PC-3 (cell line): ENCODE measurements at regions not wholly inside any gene's neighbourhood (a gene's known extent, or its start where the extent isn't known, plus 50 kb on each side); places are given as distances from the start of the nearest gene placed in this dataset.

Experiments used
- ATAC-seq: fragments of 200-7000 bp; cut with Tn5 transposase; 2 replicates; pipeline ENCODE4 v1.9.1; 2020; ENCODE audit warnings: mild to moderate bottlenecking, moderate library complexity
- BruUV-seq: library from RNA; stranded (reverse); fragments of 400-500 nt; replicated peaks from 2 replicates; lab custom pipeline; 2021; lab: Mats Ljungman, UMichigan
- CTCF ChIA-PET: fragments of 300-600 bp; sonication (Branson Sonifier 250); formaldehyde crosslinking; loops from one replicate; lab custom pipeline; 2022; ENCODE audit warnings: antibody characterized with exemption; lab: Charles Lee
- POLR2A ChIA-PET: fragments of 300-600 bp; sonication (Branson Sonifier 250); formaldehyde crosslinking; loops from one replicate; lab custom pipeline; 2022; ENCODE audit warnings: antibody characterized with exemption; ENCODE audit not compliant: unreplicated experiment; lab: Charles Lee
- DNase-seq: peaks from one replicate; pipeline ENCODE4 v3.0.0-alpha.2; 2015
- H2AFZ ChIP-seq: fragments of 300-600 bp; sonication (generic); 2 replicates; pipeline ENCODE4 v1.6.0; 2016; ENCODE audit warnings: antibody characterized with exemption, low read length
- H3F3A ChIP-seq: fragments of 300-600 bp; sonication (generic); one replicate; pipeline ENCODE4 v1.6.0; 2017; ENCODE audit warnings: antibody characterized with exemption, low read length, control low read depth, mild to moderate bottlenecking; ENCODE audit not compliant: unreplicated experiment
- H3K27ac ChIP-seq: fragments of 300-600 bp; sonication (generic); 2 replicates; pipeline ENCODE4 v1.5.1; 2016; ENCODE audit warnings: mild to moderate bottlenecking, low read length
- H3K27me3 ChIP-seq: fragments of 300-600 bp; sonication (generic); 2 replicates; pipeline ENCODE4 v1.6.1; 2016; ENCODE audit warnings: low read length, mixed read lengths
- H3K36me3 ChIP-seq: fragments of 300-600 bp; sonication (generic); 2 replicates; pipeline ENCODE4 v1.6.1; 2016; ENCODE audit warnings: low read depth, mixed run types, low read length, mixed read lengths
- H3K4me1 ChIP-seq: fragments of 300-600 bp; sonication (generic); 2 replicates; pipeline ENCODE4 v1.5.1; 2016; ENCODE audit warnings: low read length; ENCODE audit not compliant: insufficient read depth
- H3K4me2 ChIP-seq: fragments of 300-600 bp; sonication (generic); 2 replicates; pipeline ENCODE4 v1.6.0; 2016; ENCODE audit warnings: low read length
- H3K4me3 ChIP-seq: fragments of 300-600 bp; sonication (generic); 2 replicates; pipeline ENCODE4 v1.5.1; 2016; ENCODE audit warnings: mild to moderate bottlenecking, low read length, mixed read lengths
- H3K79me2 ChIP-seq: fragments of 300-600 bp; sonication (generic); 2 replicates; pipeline ENCODE4 v1.6.1; 2017; ENCODE audit warnings: low read length, mixed read lengths
- H3K9ac ChIP-seq: fragments of 300-600 bp; sonication (generic); 2 replicates; pipeline ENCODE4 v1.6.0; 2016; ENCODE audit warnings: mild to moderate bottlenecking, low read length
- H3K9me2 ChIP-seq: fragments of 300-600 bp; sonication (generic); replicated peaks from 2 replicates; pipeline ENCODE4 v1.6.1; 2016; ENCODE audit warnings: mixed run types, low read length, mixed read lengths
- H3K9me3 ChIP-seq: fragments of 300-600 bp; sonication (generic); 2 replicates; pipeline ENCODE4 v1.6.1; 2016; ENCODE audit warnings: low read length, mixed read lengths
- H4K20me1 ChIP-seq: fragments of 300-600 bp; sonication (generic); 2 replicates; pipeline ENCODE4 v1.6.1; 2016; ENCODE audit warnings: low read length, mixed read lengths
- EZH2 ChIP-seq: fragments of 300-600 bp; sonication (generic); IDR thresholded peaks from one replicate; pipeline ENCODE4 v1.6.1; 2017; ENCODE audit warnings: antibody characterized with exemption, mild to moderate bottlenecking, low read length; ENCODE audit not compliant: unreplicated experiment
- EZH2phosphoT487 ChIP-seq: fragments of 300-600 bp; sonication (generic); IDR thresholded peaks from 2 replicates; pipeline ENCODE4 v1.6.1; 2018; ENCODE audit warnings: mild to moderate bottlenecking, antibody characterized with exemption, low read length, borderline replicate concordance
- intact Hi-C: fragments of 100-400 bp; cut with micrococcal nuclease; formaldehyde crosslinking; loops from 2 replicates; pipeline ENCODE4 v1.9.0; 2023
- TF ChIP-seq, protein P1 (sequence below): fragments of 300-600 bp; sonication (generic); conservative IDR thresholded peaks from 2 replicates; pipeline ENCODE4 v1.5.1; 2017; ENCODE audit warnings: antibody characterized with exemption, low read depth, mild to moderate bottlenecking, low read length

DNA sequence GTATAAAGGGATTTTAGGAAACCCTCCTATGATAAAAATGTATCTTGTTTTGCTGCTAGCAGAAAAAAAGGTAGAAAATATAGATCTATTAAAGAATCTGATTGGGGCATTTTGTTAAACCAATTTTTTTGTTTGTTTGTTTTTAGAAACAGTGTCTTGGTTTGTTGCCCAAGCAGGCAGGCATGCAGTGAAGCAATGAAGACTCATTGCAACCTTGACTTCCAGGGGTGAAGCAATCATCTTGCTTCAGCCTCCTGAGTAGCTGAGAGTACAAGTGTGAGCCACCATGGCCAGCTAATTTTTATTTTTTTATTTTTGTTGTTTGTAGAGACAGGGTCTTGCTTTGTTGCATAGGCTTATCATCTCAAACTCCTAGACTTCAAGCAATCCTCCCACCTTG lies 755.8 kb upstream of the EDIL3 start:
- Histone ChIP-seq H3K4me1 (no peaks in the 10 kb centered on the region), H3F3A (no peaks in the 10 kb centered on the region), H3K79me2 (no peaks in the 10 kb centered on the region), H3K9ac (no peak overlapping the region), H3K9me3 (no peaks in the 10 kb centered on the region), H3K27me3 (peaks cover 5% of the 10 kb centered on the region; the same call in 1 of the 2 replicates), H3K36me3 (no peaks in the 10 kb centered on the region), H3K27ac (no peak overlapping the region), H3K4me2 (no peak overlapping the region), H4K20me1 (no peaks in the 10 kb centered on the region), H3K9me2 (no peaks in the 10 kb centered on the region), H2AFZ (no peak overlapping the region), H3K4me3 (no peak overlapping the region)
- TF ChIP-seq EZH2 (no peak), EZH2phosphoT487 (no peak)
- TF ChIP-seq, protein P1, sequence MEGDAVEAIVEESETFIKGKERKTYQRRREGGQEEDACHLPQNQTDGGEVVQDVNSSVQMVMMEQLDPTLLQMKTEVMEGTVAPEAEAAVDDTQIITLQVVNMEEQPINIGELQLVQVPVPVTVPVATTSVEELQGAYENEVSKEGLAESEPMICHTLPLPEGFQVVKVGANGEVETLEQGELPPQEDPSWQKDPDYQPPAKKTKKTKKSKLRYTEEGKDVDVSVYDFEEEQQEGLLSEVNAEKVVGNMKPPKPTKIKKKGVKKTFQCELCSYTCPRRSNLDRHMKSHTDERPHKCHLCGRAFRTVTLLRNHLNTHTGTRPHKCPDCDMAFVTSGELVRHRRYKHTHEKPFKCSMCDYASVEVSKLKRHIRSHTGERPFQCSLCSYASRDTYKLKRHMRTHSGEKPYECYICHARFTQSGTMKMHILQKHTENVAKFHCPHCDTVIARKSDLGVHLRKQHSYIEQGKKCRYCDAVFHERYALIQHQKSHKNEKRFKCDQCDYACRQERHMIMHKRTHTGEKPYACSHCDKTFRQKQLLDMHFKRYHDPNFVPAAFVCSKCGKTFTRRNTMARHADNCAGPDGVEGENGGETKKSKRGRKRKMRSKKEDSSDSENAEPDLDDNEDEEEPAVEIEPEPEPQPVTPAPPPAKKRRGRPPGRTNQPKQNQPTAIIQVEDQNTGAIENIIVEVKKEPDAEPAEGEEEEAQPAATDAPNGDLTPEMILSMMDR, result no peak
- intact Hi-C loops, result no loop called here
- ChIA-PET POLR2A (no interaction called here), CTCF (no interaction called here)
- BruUV-seq, result no TSS peak
- DNase-seq, result no peak
- no peak for ATAC-seq

GRCh38 chr5:85143138-85143537 lies 758.5 kb upstream of the EDIL3 start:
- TF ChIP-seq EZH2, result no peak
- TF ChIP-seq EZH2phosphoT487, result no peak
- TF ChIP-seq, protein P1, result no peak
- no peaks in the 10 kb centered on the region for H3K79me2 ChIP-seq
- no peak for DNase-seq
- no peaks in the 10 kb centered on the region for H3K4me1 ChIP-seq
- no peak for ATAC-seq
- no peak overlapping the region for H3K27ac ChIP-seq
- no peak overlapping the region for H3K9ac ChIP-seq
- intact Hi-C loops, result no loop called here
- no peak overlapping the region for H3K4me3 ChIP-seq
- H3K9me2 ChIP-seq, result no peaks in the 10 kb centered on the region
- H2AFZ ChIP-seq, result no peak overlapping the region
- H3K27me3 ChIP-seq, result peaks cover 13% of the 10 kb centered on the region; the same call in 1 of the 2 replicates
- no peaks in the 10 kb centered on the region for H4K20me1 ChIP-seq
- POLR2A ChIA-PET, result no interaction called here
- H3K36me3 ChIP-seq, result no peaks in the 10 kb centered on the region
- no peak overlapping the region for H3K4me2 ChIP-seq
- no peaks in the 10 kb centered on the region for H3F3A ChIP-seq
- CTCF ChIA-PET, result no interaction called here
- no peaks in the 10 kb centered on the region for H3K9me3 ChIP-seq
- no TSS peak for BruUV-seq

DNA sequence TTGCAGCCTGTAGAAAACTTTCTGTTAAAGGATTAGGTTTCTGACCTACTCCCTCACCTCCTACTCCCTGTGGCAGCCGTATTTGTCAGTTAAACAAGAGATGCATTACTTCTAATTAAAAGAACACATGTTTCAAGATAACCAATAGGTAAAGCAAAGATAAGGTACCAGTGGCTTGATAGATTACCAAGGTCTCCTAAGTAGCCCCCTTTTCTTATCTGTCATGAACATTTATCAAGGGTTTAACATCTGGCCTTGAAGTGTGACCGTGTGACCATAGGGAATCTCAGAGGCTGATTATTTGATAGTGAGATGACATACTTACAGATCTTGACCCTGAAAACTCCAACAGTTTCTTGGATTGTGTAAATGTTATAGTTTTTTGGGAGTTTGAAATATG lies 764.0 kb upstream of the EDIL3 start:
- no peaks in the 10 kb centered on the region for H3K9me2 ChIP-seq
- no peaks in the 10 kb centered on the region for H4K20me1 ChIP-seq
- H3K4me3 ChIP-seq, result no peak overlapping the region
- H2AFZ ChIP-seq, result no peak overlapping the region
- no peaks in the 10 kb centered on the region for H3K79me2 ChIP-seq
- ATAC-seq (no peak), DNase-seq (no peak)
- POLR2A ChIA-PET, result no interaction called here
- H3K9ac ChIP-seq, result no peak overlapping the region
- H3F3A ChIP-seq, result no peaks in the 10 kb centered on the region
- H3K27ac ChIP-seq, result no peak overlapping the region
- H3K4me1 ChIP-seq, result no peaks in the 10 kb centered on the region
- H3K36me3 ChIP-seq, result no peaks in the 10 kb centered on the region
- H3K27me3 ChIP-seq, result peaks cover 32% of the 10 kb centered on the region; the same call in 1 of the 2 replicates
- TF ChIP-seq, protein P1, result no peak
- TF ChIP-seq EZH2, result no peak
- no peak for TF ChIP-seq EZH2phosphoT487
- no TSS peak for BruUV-seq
- H3K9me3 ChIP-seq, result no peaks in the 10 kb centered on the region
- CTCF ChIA-PET, result no interaction called here
- H3K4me2 ChIP-seq, result no peak overlapping the region
- intact Hi-C loops, result no loop called here
